MM.1S (cell line): ENCODE measurements at regions not wholly inside any gene's neighbourhood (a gene's known extent, or its start where the extent isn't known, plus 50 kb on each side); places are given as distances from the start of the nearest gene placed in this dataset.

Experiments used
- DNase-seq: peaks from one replicate; pipeline ENCODE4 v3.0.0-alpha.2; 2015
- H2AFZ ChIP-seq: fragments of 300-600 bp; sonication (generic); 2 replicates; pipeline ENCODE4 v1.6.0; 2016; ENCODE audit warnings: antibody characterized with exemption, low read length
- H3F3A ChIP-seq: fragments of 300-600 bp; sonication (generic); 2 replicates; pipeline ENCODE4 v1.6.1; 2016; ENCODE audit warnings: mild to moderate bottlenecking, antibody characterized with exemption, low read length, moderate library complexity, mixed read lengths; ENCODE audit not compliant: insufficient read depth
- H3K27ac ChIP-seq: fragments of 300-600 bp; sonication (generic); 2 replicates; pipeline ENCODE4 v1.5.1; 2016; ENCODE audit warnings: mild to moderate bottlenecking, low read length
- H3K27me3 ChIP-seq: fragments of 300-600 bp; sonication (generic); replicated peaks from 2 replicates; pipeline ENCODE4 v1.6.0; 2016; ENCODE audit warnings: low read length; ENCODE audit not compliant: insufficient read depth
- H3K36me3 ChIP-seq: fragments of 300-600 bp; sonication (generic); replicated peaks from 2 replicates; pipeline ENCODE4 v1.6.1; 2016; ENCODE audit warnings: mild to moderate bottlenecking, low read length, mixed read lengths; ENCODE audit not compliant: insufficient read depth
- H3K4me1 ChIP-seq: fragments of 300-600 bp; sonication (generic); 2 replicates; pipeline ENCODE4 v1.6.1; 2016; ENCODE audit warnings: low read length, mixed read lengths
- H3K4me2 ChIP-seq: fragments of 300-600 bp; sonication (generic); 2 replicates; pipeline ENCODE4 v1.6.0; 2016; ENCODE audit warnings: low read depth, low read length
- H3K4me3 ChIP-seq: fragments of 300-600 bp; sonication (generic); 2 replicates; pipeline ENCODE4 v1.5.1; 2016; ENCODE audit warnings: low read length, mixed read lengths
- H3K79me2 ChIP-seq: fragments of 300-600 bp; sonication (generic); 2 replicates; pipeline ENCODE4 v1.6.1; 2016; ENCODE audit warnings: mixed run types, low read length, mixed read lengths
- H3K9ac ChIP-seq: fragments of 300-600 bp; sonication (generic); 2 replicates; pipeline ENCODE4 v1.6.1; 2016; ENCODE audit warnings: low read length, mixed read lengths
- H3K9me2 ChIP-seq: fragments of 300-600 bp; sonication (generic); replicated peaks from 2 replicates; pipeline ENCODE4 v1.6.1; 2016; ENCODE audit warnings: mild to moderate bottlenecking, low read length, mixed read lengths; ENCODE audit not compliant: insufficient read depth
- H3K9me3 ChIP-seq: fragments of 300-600 bp; sonication (generic); replicated peaks from 2 replicates; pipeline ENCODE4 v1.6.1; 2016; ENCODE audit warnings: mild to moderate bottlenecking, low read length, mixed read lengths; ENCODE audit not compliant: insufficient read depth
- H4K20me1 ChIP-seq: fragments of 300-600 bp; sonication (generic); 2 replicates; pipeline ENCODE4 v1.6.1; 2016; ENCODE audit warnings: mild to moderate bottlenecking, low read length, moderate library complexity, mixed read lengths; ENCODE audit not compliant: insufficient read depth
- EZH2 ChIP-seq: fragments of 300-600 bp; sonication (generic); optimal IDR thresholded peaks from 2 replicates; pipeline ENCODE3; 2017; ENCODE audit warnings: low read depth, mild to moderate bottlenecking, antibody characterized with exemption, low read length, mixed read lengths
- EZH2phosphoT487 ChIP-seq: fragments of 300-600 bp; sonication (generic); IDR thresholded peaks from 2 replicates; pipeline ENCODE4 v1.6.1; 2018; ENCODE audit warnings: antibody characterized with exemption, low read length
- TF ChIP-seq, protein P1 (sequence below): fragments of 300-600 bp; sonication (generic); IDR thresholded peaks from 2 replicates; pipeline ENCODE4 v1.5.1; 2016; ENCODE audit warnings: antibody characterized with exemption, low read length, mixed read lengths

GRCh38 chr15:61798631-61799030, 261.6 kb downstream of the VPS13C start:
- no peak overlapping the region for H3K27ac ChIP-seq
- H3K79me2 ChIP-seq = no peaks in the 10 kb centered on the region
- no peaks in the 10 kb centered on the region for H3K36me3 ChIP-seq
- no peak for TF ChIP-seq EZH2phosphoT487
- TF ChIP-seq, protein P1, sequence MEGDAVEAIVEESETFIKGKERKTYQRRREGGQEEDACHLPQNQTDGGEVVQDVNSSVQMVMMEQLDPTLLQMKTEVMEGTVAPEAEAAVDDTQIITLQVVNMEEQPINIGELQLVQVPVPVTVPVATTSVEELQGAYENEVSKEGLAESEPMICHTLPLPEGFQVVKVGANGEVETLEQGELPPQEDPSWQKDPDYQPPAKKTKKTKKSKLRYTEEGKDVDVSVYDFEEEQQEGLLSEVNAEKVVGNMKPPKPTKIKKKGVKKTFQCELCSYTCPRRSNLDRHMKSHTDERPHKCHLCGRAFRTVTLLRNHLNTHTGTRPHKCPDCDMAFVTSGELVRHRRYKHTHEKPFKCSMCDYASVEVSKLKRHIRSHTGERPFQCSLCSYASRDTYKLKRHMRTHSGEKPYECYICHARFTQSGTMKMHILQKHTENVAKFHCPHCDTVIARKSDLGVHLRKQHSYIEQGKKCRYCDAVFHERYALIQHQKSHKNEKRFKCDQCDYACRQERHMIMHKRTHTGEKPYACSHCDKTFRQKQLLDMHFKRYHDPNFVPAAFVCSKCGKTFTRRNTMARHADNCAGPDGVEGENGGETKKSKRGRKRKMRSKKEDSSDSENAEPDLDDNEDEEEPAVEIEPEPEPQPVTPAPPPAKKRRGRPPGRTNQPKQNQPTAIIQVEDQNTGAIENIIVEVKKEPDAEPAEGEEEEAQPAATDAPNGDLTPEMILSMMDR = no peak
- TF ChIP-seq EZH2 = no peak
- H2AFZ ChIP-seq = no peak overlapping the region
- no peak for DNase-seq
- no peaks in the 10 kb centered on the region for H3F3A ChIP-seq
- no peaks in the 10 kb centered on the region for H4K20me1 ChIP-seq
- no peaks in the 10 kb centered on the region for H3K9me2 ChIP-seq
- no peak overlapping the region for H3K9ac ChIP-seq
- no peak overlapping the region for H3K4me2 ChIP-seq
- no peaks in the 10 kb centered on the region for H3K4me1 ChIP-seq
- no peaks in the 10 kb centered on the region for H3K27me3 ChIP-seq
- H3K9me3 ChIP-seq = no peaks in the 10 kb centered on the region
- no peak overlapping the region for H3K4me3 ChIP-seq

DNA sequence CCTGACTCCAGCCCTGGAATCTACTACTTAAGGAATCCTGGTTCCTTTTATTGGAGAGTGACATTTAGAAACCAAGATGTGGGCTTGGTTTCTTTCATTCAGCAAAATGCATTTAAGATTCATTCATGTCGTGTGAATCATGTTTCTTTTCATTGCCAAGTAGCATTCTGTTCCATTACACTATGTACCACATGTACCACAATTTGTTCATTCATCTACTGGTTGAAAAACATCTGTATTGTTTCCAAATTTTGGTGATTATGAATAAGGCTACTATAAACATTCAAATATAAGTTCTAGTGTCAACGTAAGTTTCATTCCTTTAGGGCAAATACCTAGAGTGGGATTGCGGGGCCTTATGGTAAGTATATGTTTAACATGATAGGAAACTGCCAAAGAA, 264.2 kb downstream of the VPS13C start:
- Histone ChIP-seq H3K27me3 (no peaks in the 10 kb centered on the region), H3K36me3 (no peaks in the 10 kb centered on the region), H3K9me2 (no peaks in the 10 kb centered on the region), H3K79me2 (no peaks in the 10 kb centered on the region), H3K27ac (no peak overlapping the region), H4K20me1 (no peaks in the 10 kb centered on the region), H3F3A (no peaks in the 10 kb centered on the region), H3K9me3 (no peaks in the 10 kb centered on the region), H3K9ac (no peak overlapping the region), H3K4me3 (no peak overlapping the region), H3K4me1 (no peaks in the 10 kb centered on the region), H2AFZ (no peak overlapping the region), H3K4me2 (no peak overlapping the region)
- DNase-seq = no peak
- TF ChIP-seq, protein P1 = no peak
- TF ChIP-seq EZH2phosphoT487 (no peak), EZH2 (no peak)

GRCh38 chr15:61794881-61795280, 265.4 kb downstream of the VPS13C start:
- no peaks in the 10 kb centered on the region for H3K27me3 ChIP-seq
- H3K4me2 ChIP-seq = no peak overlapping the region
- no peaks in the 10 kb centered on the region for H3K4me1 ChIP-seq
- H3K9me2 ChIP-seq = no peaks in the 10 kb centered on the region
- H3F3A ChIP-seq = no peaks in the 10 kb centered on the region
- no peak overlapping the region for H3K27ac ChIP-seq
- H3K36me3 ChIP-seq = no peaks in the 10 kb centered on the region
- no peak overlapping the region for H2AFZ ChIP-seq
- H3K79me2 ChIP-seq = no peaks in the 10 kb centered on the region
- no peak overlapping the region for H3K9ac ChIP-seq
- H3K9me3 ChIP-seq = no peaks in the 10 kb centered on the region
- TF ChIP-seq EZH2 = no peak
- DNase-seq = no peak
- no peaks in the 10 kb centered on the region for H4K20me1 ChIP-seq
- no peak overlapping the region for H3K4me3 ChIP-seq

DNA sequence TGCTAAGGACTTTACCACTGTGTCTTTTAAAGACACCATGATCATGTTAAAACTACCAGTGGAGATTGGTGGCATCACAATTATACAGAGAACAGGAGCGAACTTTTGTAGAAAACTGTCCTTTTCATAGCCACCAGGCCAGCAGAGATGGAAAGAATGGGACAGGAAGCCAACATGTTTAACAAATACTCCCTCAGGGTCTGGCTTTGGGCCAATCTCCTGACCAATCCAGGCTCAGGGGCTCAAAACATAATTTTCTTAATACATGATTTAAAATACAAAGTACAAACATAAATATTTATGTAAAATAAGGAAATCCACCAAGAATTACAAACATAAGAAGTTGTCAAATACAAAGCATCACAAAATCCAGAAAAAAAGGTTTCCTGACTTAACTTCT, 266.0 kb downstream of the VPS13C start:
- no peak overlapping the region for H2AFZ ChIP-seq
- no peak for DNase-seq
- no peaks in the 10 kb centered on the region for H3K27me3 ChIP-seq
- no peaks in the 10 kb centered on the region for H4K20me1 ChIP-seq
- H3K4me3 ChIP-seq = no peak overlapping the region
- no peak overlapping the region for H3K27ac ChIP-seq
- no peaks in the 10 kb centered on the region for H3K36me3 ChIP-seq
- no peak overlapping the region for H3K4me2 ChIP-seq
- H3K9me2 ChIP-seq = no peaks in the 10 kb centered on the region
- no peak overlapping the region for H3K9ac ChIP-seq
- TF ChIP-seq EZH2 (no peak), EZH2phosphoT487 (no peak)
- TF ChIP-seq, protein P1 = no peak
- H3K9me3 ChIP-seq = no peaks in the 10 kb centered on the region
- H3K4me1 ChIP-seq = no peaks in the 10 kb centered on the region
- no peaks in the 10 kb centered on the region for H3F3A ChIP-seq
- no peaks in the 10 kb centered on the region for H3K79me2 ChIP-seq
